HG03432 (cell line): ENCODE measurements at regions not wholly inside any gene's neighbourhood (a gene's known extent, or its start where the extent isn't known, plus 50 kb on each side); places are given as distances from the start of the nearest gene placed in this dataset.

Experiments used
- ATAC-seq: cut with Tn5 transposase; IDR thresholded peaks from one replicate; pipeline ENCODE4 v1.9.1; 2021; ENCODE audit warnings: mild to moderate bottlenecking, moderate library complexity; ENCODE audit not compliant: unreplicated experiment

DNA sequence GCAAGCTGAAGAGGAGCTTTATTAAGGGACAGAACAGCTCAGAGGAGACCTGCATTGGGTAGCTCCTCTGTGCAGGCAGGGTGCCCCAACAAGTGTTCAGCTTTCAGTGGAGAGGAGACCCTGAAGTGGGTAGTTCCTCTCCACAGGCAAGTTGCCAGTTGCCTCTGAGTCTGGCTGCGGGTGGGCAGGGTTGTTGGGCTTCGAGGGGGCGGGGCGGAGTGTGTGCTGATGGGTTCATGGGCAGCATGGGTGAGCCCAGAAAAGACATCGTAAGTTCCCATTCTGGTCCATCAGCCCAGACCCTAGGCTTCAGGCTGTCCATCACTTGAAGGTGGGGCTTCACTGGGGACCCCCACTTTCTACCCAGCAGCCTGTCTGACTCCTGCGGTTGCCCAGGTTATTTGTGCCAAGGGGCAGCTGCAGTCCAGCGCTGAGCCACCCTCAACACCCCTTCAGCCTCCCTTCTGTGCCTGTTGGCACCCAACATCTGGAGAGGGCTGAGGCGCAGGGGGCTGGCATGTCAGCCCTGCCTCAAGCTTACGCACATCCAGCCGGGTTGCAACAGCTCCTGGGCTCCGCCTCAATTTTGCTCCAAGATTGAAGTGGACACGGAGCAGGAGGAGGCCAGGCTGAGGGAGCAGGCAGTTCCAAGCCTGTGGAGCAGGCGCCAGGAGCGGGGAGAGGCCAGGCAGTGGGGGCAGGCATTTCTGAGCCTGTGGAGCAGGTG lies 350.5 kb upstream of the PCDH20 start:
- no peak for ATAC-seq

DNA sequence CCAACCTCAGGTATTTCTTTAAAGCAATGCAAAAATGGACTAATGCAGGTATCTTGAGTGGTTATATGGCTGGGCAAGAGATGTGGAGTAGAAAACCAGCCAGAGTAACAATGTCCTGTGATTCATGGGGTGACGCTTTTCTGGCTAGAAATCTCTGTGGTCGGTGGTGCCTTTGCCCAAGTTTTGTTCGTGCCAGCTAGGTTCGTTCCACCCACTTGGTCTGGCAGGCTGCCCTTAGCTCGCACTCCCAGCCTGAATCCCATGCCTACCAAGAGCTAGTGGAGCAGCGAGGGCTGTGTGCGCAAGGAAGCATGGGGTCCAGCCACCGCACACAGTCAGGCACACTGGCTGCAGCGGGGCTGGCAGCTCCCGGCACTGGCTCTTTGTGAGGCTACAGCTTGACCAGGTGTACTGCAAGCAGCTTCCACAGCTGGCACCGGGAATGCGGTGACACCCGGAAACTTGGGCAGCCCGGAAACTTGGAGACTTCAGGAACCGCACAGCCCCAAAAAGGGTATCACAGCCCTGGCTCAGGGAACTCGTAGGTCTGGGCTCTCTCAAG lies 349.6 kb upstream of the PCDH20 start:
- ATAC-seq = no peak

DNA sequence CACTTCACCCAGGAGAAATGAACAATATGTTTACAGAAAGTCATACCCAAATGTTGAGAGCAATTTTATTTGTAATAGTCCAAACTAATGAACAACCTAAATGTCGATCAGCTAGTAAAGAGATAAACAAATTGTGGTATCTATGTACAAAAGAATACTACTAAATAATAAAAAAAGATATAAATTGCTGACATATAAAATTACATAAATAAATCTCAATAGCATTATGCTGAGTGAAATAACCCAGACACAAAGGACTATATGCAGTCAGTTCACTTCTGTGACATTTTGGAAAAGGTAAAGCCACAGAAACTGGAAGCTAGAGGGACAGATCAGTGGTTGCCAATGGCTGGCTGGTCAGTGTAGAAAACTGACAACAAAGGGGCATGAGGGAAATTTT lies 346.0 kb upstream of the PCDH20 start:
- no peak for ATAC-seq

DNA sequence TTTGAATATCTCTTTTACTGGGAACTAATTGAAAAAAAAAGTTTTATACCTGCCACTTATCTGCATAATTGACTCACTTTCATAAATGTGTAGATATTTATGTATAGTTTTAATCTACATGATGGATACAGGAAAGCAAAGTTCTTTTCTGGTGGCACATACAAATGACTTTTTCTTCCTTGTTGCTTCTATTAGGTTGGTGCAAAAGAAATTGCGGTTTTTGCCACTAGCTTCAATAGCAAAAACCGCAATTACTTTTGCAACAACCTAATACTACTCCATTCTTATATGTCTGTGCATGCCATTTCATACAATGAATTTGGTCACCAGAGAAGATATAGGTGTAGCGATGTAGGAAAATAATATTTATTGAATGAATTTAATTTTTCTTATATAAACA lies 344.5 kb upstream of the PCDH20 start:
- ATAC-seq = no peak

DNA sequence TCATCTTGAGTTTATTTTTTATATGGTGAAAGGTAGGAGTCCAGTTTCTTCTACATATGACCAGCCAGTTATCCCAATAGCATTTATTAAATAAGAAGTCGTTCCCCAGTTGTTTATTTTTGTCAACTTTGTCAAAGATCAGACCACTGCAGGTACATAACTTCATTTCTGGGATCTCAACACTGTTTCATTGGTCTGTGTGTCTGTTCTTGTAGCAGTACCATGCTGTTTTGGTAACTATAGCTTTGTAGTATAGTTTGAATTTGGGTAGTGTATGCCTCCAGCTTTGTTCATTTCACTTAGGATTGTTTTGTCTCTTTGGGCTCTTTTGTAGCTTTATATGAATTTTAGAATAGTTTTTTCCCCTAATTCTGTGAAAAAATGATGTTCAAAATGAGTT lies 340.4 kb upstream of the PCDH20 start:
- ATAC-seq = no peak

DNA sequence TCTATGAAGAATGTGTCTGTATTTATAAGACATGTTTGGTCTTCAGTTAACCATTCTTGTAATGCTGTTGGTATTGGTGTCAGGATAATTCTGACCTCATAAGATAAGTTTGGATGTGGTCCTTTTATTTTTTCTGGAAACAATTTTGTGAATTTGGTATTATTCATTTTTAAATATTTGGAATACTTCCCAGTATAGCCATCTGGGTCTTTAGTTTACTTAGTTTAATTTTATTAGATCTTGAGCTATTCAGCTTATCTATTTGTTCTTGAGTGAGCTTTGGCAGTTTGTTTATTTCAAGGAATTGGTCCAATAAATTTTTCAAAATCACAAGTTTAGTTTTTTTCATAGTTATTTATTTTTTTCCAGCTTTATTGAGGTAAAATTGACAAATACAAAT lies 335.4 kb upstream of the PCDH20 start:
- ATAC-seq = no peak

DNA sequence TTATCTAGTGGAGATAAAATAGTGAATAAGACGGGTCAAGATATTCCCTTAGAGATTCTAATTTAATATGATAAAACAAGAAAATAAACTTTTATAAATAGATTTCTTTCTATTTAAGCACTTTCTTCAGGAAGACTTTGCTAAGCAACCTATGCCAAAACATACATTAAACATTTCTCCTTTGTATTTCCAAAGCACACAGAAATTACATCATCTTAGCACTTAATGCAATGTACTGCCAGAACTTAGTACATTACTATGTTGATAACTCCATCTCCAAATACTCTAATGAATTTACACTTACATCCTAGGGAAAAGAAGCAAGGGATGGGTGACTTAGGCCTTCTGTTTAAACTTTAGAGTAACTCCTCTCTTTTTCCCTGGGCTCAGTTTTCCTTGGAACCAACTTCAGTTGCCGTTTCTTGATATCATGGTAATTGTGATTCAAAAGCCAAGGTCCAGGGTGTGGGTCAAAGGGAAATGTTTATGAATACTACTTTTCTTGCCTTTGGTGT lies 322.6 kb upstream of the PCDH20 start:
- no peak for ATAC-seq

DNA sequence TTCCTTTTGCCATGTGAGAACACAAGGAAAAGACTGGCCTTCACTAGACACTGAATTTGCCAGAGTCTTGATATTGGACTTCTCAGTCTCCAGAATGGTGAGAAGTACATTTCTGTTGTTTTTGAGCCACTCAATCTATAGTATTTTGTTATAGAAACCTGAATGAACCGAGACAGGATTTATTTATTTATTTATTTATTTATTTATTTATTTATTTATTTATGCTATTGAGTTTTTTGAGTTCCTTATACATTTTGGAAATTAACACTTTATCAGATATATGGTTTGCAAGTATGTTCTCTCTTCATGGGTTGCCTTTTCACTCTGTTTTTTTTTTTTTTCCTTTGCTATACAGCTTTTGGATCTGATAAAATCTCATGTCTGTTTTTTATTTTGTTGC lies 319.0 kb upstream of the PCDH20 start:
- no peak for ATAC-seq

DNA sequence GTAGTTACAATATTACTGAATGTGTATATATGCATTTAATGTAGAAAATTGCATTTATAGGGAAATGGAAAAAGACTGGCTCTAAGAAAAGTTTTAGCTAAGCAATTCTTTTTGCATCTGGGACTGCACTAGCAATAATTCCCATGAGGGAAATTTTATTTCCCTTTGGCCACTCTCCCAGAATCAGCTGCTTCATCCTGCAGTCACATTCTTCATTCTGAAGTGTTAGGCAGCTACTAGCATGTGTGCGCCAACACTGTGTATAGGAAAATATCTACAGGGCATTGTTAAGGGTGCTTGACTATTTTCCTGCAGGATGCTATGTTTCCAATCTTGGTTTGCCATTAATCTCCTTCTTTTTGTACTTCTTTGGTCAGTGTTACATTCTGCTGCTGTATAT lies 312.8 kb upstream of the PCDH20 start:
- no peak for ATAC-seq

DNA sequence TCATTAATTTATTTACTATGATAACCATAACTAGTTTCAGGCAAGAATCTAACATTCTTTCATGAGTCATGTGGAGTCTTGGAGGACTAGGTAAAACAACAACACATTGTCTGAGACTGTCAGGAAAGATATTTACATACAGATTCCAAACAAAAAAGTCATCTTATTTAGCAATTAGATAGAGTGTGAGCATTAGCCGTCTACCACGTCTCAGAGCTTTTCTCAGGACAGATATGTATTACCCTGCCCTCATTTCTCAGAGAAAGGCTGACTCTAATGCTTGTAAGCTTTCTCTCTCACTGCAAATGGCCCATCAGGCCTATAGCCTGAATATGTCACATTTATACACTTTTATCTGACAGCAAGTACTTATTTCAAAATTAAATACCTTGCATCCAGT lies 312.1 kb upstream of the PCDH20 start:
- no peak for ATAC-seq

DNA sequence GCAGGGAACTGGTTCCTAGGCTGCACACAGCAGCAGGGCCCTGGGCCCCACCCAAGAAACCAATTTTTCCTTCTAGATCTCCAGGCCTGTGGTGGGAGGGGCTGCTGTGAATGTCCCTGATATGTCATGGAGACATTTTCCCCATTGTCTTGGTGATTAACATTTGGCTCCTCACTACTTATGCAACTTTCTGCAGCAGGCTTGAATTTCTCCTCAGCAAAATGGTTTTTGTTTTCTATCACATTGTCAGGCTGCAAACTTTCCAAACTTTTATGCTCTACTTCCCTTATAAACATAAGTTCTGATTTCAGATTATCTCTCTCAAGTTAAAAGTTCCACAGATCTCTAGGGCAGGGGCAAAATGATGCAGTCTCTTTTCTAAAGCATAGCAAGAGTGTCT lies 310.2 kb upstream of the PCDH20 start:
- ATAC-seq = no peak

DNA sequence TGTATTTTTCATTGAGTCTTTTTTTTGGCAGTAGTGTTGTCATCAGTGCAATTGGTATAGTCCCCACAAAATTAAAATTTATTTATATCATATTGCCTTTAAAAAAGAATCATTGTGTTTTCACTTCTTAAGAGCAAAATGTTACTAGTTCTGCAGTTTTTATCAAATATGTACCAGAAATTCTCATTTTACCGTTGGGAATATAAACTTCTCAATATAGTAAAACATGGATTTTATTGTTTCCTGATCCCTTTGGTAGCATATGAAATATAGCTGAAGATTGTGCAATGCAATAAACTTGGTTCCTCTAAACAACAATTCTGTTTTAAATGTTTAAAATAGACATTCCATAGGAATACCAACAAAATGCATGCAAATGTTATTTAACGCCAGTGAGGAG lies 306.5 kb upstream of the PCDH20 start:
- no peak for ATAC-seq

DNA sequence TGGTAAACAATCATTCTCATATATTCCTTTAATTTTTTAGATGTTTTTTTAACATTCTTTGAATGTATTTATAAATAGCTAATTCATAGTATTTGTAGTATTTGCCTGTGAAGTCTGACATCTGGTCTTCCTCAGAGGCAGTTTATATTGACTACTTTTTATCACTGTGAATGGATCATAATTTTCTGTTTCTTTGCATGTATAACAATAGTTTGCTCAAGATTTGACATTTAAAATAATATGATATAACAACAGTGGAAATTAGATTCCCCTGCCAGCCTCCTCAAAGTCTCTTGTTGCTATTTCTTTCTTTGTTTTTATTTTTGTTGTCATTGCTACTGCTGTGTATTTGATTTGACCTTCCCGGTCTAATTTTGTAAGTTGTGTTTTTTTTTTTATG lies 297.0 kb upstream of the PCDH20 start:
- ATAC-seq = no peak

DNA sequence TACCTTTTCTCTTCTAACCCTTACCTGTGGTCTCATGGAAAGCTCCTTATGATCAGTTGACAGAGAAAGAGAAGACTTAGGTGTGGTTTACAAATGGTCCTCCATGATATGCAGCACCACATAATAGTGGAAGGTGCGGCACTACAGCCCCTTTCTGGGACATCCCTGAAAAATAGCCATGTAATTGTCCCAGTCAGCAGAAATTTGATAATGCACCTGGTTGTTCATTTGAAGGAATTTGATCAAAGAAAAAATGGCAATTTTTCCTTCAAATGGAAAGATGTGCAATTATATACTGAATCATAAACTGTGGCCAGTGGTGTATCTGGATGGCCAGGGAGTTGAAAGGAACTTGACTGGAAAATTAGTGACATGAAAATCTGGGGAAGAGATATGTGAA lies 293.6 kb upstream of the PCDH20 start:
- ATAC-seq = no peak

DNA sequence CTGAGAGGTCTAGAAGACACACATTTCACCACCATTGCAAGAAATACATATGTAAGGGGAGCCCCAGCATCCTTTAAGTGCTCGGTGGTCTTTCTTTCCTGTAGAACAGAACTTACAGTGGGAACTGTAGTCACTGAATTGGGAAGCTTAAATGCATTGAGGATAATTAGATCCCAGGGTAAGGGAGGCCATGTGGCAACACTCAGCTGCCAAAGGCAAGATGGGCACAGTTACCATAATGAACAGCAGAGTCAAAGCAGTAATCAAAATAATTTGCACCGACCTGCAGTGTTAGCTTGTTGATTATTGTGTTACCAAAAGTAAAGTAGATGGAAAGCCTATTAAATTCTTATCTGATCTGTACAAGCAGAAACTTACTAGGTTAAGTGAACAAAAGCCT lies 291.2 kb upstream of the PCDH20 start:
- no peak for ATAC-seq

DNA sequence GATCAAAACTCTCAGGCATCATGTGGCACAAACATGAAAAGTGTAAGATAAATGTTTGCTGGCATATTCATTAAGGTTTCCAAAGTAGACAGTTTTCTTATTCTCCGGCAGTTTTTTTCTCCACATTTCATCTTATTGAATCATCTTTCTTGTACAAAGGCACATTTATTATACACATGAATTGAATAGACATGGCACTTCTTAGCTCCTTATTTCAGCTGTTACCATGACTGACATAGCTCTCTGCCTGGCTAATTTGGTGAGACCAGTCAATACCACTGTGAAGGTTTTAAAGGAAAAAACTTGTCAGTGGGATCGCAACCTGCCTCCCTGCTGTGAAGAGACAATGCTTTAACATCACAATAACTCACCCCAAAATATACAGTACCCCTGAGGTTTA lies 285.0 kb upstream of the PCDH20 start:
- ATAC-seq = no peak

DNA sequence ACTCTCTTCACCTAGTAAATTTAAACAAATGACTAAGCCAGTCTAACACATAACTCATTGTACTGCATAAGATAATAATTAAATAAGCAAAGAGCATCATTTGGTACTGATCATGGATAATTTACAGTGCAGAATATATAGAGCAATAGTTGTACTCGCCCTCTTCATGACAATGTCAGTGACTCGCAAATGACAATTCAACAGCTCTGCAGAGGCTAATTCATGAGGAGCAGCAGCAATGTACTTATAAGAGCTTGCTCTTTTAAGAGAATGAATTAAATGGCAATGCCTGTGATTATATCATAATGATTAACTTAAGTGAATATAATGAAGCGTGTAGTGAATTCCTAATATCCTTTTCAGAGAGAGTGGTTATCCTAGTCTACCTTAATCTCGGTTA lies 284.5 kb upstream of the PCDH20 start:
- no peak for ATAC-seq

DNA sequence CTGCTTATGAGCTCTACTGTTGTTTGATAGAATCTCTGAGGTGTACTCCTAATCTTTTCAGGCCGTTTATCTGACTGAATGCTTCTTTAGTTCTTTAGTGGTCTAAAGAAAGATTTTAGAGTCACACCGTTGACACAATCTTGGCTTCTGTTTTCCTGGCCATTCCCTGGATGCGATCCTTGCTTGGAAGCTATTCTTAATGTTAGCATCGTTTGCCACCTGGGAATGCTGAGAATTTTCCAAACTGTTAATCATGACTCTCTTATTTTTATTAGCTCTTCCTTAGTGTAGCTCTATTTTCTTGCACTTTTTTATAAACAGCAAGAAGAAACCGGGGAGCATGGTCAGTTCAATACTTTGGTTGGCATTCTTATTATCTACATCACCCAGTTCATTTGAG lies 281.0 kb upstream of the PCDH20 start:
- ATAC-seq = no peak

DNA sequence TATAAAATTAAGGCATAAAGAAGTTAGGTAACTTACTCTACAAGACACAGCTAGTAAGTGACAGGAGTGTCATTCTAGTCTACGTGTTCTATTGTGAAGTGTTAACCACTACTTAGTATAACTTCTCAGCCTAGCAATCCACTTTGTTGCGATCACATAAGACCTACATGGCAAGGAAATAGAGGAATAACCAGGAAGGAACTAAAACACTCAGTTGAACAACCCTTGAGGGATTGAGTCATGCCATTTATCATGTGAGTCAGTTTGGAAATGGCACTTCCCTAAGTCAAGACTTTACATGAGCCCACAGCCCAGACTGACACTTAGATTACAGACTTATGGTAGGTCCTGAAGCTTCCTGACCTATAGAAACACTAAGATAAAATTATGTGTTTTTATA lies 279.5 kb upstream of the PCDH20 start:
- no peak for ATAC-seq

DNA sequence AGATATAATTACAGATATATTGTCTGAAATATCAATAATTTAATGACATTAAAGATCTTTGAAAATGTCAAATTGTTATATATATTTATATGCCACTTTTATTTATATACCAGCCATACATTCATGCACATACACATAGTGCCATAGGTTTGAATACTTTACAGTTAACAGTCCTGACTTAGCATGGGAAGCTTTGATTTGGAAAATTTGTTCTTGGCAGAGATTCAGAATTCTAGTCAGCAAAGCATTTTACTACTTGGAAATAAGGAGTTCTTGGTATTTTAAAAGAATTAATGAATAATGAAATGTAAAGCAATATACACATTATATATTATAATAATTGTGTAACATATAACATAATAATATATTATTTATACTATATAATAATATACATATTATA lies 277.0 kb upstream of the PCDH20 start:
- ATAC-seq = no peak

DNA sequence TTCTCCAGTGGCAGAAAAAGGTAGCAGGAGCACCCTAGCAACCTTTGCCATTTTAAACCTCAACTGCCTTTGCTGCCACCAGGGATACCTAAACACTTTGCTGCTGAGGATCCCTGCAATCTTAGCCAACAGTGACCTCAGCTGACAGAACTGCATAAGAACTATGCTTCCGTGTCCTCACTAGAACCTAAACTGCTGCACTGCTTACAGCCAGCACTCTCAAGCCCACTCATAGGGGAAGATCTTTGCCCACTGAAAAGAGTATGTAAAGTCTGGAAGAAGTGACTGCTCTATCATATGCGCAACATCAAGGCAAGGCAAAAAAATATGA lies 270.0 kb upstream of the PCDH20 start:
- ATAC-seq = no peak

DNA sequence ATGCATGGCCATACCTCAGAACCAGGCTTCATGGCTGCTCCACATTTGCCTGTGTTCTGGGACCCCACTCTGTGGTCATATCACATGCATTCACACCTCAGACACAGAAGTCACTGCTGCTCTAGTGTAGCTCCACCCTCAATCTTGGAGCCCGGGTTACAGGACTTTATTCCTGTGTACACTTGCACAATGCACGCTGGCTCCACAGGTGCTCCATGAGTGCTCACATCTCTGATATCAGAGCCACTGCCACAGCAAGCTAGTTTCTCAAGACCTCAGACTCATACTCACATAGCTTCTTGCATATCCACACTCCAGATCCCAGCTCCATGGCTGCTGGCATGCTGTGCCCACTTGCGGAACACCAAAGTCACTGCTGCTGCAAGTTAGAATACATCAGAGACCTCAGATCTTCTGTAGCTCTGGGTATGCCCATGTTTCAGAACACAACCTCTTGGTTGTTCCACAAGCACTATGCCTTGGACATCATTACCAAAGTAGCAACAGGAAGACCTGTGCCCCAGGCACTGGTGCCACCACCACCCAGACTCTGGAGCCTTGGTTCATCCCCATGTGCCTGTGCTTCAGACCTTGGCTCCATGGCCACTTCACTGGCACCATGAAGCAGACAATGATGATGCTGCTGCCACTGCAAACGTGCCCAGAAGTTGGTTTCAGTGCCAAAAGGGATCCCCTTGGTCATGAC lies 269.5 kb upstream of the PCDH20 start:
- no peak for ATAC-seq
